ENCODE measurements at regions not wholly inside any gene's neighbourhood (a gene's known extent, or its start where the extent isn't known, plus 50 kb on each side); places are given as distances from the start of the nearest gene placed in this dataset.

DNA sequence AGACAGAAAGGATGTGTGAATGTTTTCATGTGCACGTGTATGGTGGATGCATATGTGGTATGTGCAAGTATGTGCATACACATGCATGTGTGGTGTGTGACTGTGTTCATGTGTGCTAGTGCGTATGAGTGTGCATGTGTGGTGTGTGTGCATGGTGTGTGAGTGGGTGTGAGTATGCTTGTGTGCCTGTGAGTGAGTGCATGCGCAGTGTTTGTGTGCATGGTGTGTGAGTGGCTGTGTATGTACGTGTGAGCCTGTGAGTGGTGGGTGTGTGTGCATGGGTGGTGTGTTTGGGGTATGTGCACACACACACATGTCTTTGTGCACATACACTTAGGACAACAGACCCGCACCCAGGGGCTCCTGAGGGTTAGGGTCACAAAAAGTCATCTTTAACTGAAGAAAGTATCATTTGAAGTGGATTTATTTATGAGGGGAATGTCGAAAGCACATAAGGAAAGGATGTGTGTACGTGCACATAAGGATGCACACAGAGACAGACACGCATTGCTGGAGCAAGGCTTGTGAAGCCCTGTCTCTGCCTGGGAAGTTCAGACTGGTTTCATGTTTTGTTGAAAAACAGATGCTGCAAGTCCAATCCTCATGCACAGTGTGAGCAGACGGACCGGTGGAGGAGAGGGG is 237.0 kb downstream of the SYK start:
- H3K27ac ChIP-seq: no peak overlapping the region
- DNase-seq (ENCODE audit: low read depth, low spot score): no peak

DNA sequence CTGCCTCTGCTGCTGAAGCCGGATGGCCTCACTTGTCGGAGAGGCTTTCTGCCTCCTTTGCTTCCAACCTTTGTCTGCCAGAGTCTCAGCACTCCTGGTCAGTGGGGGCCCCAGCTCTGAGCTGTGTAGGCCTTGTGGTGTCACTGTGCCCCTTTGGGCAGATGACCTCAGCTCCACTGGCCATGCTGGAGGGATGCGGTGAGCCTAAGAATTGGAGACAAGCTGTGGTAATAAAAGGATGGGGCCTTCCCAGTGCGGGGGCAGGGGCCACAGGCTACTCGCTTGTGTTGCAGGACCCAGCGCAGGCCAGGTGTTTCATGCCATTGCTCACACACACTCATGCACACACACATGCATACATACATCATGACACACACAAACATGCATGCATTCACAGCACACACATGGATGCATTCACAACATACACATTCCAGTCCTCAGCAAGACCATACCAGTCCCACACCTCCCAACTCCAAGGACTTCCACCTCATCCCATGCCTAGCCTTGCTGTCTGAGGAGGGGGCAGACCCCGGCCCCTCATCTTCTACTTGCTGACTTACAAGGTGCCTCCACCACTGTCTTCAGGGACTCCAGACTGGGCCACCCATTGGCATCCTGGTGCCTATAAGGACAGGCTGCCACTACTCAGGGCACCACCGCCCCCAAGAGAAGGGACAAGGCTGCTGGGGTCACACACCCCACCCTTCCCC is 237.7 kb downstream of the SYK start:
- no peak for DNase-seq (ENCODE audit: low read depth, low spot score)
- no peak overlapping the region for H3K27ac ChIP-seq

DNA sequence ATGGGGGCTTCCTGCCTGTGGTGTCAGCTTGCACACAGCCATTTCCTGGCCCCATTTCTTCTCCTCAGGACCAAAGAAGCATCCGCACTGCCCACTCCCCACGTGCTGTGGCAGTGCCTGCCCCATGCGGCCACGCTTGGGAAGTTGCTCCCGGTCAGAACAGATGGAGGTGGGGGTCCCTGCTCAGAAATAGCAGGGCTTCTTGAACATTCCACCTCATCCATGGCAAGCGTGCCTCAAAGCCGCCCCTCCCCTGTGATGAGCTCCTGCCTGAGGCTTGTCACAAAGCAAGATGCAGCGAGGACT is 238.2 kb downstream of the SYK start:
- DNase-seq (ENCODE audit: low read depth, low spot score): no peak
- no peak overlapping the region for H3K27ac ChIP-seq

DNA sequence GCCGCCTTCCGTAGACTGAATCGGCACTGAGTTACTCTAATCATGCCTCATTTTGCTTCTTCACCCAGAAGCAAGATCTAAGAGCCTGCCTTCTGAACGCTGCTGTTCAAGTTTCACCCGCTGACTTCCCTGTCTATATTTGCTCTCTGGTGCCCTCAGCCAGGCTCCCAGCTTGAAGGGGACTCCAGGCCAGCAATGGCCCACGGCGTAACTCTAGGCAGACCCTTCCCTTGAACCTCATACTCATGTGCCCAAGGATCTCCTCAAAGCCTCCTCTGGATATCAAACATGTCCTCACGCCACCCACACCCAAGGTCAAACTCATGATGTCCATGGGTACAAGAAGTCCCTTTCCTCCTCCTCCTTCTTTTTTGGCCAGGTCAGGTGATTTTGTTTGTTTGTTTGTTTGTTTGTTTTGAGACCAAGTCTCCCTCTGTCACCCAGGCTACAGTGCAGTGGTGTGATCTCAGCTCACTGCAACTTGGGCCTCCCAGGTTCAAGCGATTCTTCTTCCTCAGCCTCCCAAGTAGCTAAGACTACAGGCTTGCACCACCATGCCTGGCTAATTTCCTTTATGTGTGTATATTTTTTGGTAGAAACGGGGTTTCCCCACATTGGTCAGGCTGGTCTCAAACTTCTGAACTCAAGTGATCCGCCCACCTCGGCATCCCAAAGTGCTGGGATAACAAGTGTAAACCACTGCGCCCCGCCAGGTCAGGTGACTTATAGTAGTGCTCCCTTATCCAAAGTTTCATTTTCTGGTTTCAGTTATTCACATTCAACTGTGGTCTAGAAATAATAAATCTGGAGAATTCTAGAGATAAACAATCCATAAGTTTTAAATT is 239.0 kb downstream of the SYK start:
- no peak for DNase-seq (ENCODE audit: low read depth, low spot score)
- no peak overlapping the region for H3K27ac ChIP-seq

DNA sequence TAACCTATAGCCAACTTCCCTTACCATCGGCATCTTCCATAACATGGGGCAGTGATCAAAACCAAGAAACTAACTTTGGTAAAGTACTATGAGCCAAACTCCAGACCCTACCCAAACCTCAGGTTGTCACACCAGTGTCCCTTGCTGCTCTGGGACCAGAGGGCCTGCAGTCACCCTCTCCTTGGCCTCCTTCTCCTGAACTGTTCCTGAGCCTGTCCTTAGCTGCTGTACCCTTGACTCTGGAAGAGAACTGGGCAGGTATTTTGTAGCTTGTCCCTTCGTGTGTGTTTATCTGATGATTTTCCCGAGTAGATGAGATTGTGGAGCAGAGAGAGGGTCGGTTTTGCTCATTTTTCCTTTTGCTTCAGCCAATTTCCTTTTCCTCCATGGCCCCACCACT is 240.4 kb downstream of the SYK start:
- no peak overlapping the region for H3K27ac ChIP-seq

DNA sequence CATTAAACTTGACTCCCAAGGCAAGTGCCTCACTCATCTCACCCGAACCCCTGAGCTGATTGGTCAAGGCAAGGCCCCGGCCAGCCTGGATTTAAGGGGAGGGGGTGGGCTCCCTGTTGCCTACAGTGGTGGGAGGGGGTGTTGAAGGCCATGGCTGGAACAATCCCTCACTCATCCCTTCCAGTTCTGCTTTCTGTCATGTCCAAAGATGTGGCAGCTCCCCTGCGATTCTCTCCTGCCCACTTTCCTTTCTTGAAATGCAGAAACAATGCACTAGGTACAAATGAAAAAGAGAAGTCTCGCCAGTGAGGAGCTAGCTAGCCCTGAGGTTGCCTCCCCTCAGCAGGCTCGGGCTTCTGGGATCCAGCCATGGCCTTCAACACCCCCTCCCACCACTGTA is 240.9 kb downstream of the SYK start:
- no peak overlapping the region for H3K27ac ChIP-seq
- no peak for DNase-seq (ENCODE audit: low read depth, low spot score)

More for the DNA sequence above, 240.4 kb downstream of the SYK start:
- no peak for DNase-seq (ENCODE audit: low read depth, low spot score)

DNA sequence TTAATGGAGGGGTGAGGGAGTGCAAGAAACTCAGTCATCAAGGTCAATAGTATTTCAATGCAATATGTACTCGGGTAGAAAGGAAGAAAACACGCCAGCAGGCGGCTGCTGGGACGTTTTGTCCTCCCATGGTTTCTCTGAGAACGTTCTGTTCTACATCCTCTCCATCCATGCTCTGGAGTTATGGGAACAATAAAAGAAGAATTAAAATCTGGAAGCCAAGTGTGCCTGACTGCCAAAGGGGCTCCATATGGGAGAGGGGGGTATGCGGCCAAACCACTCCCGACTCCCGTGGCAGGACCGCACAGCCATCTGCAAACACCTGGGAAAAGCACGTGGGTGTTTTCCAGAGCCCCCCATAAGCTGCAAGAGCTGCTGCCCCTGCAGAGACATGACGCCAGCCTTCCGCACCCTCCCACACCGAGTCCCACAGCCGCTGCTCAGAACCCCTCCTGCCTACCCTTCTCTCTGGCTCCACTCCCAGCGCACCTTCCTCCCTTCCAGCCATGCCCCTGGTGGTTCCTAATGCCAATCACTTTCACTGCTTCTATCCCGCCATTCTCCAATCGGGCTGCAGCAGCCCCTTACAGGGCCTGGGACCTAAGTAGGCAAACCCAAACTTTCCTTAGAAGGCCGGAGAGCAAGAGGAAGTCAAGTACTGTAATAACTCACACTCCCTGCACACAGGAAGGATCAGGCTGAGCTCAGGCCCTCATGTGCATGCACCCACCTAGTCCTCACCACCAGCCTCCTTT is 241.6 kb downstream of the SYK start:
- no peak for DNase-seq (ENCODE audit: low read depth, low spot score)
- no peak overlapping the region for H3K27ac ChIP-seq

DNA sequence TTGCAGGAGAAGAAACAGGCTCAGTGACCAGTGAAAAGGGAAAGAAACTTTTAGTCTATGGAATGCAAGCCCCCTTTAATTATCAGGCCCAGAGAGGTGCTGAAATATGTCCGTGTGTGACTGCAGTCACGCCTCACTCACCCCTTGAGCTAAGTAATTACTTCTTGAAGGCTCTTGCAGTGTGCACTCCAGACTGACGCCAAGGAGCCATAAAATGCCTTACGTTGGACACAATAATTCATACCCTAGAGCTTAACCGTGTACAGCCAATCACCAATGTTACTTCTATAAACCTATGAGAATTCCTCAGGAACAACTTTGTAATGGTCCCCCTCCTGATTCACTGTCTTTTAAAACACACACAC is 242.2 kb downstream of the SYK start:
- DNase-seq (ENCODE audit: low read depth, low spot score): no peak
- H3K27ac ChIP-seq: no peak overlapping the region

DNA sequence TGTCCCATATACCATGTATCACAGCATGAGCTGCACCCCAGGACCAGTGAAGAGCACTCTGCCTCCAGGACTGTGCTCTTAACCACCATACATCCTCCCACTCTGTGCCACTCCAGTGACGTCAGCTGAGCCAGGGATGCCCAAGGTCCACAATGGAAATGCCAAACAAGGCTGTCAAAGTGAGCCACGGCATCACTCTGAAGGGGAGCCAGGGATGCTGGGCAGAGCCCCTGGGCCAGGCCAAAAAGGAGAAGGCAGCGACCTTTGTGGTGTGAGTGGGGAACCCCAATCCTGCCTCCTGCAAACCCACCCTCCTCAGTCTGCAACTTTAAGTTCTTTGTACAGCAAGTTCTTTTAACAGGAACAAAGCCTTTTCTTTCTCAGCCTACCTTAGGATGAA is 242.7 kb downstream of the SYK start:
- DNase-seq (ENCODE audit: low read depth, low spot score): no peak
- no peak overlapping the region for H3K27ac ChIP-seq

DNA sequence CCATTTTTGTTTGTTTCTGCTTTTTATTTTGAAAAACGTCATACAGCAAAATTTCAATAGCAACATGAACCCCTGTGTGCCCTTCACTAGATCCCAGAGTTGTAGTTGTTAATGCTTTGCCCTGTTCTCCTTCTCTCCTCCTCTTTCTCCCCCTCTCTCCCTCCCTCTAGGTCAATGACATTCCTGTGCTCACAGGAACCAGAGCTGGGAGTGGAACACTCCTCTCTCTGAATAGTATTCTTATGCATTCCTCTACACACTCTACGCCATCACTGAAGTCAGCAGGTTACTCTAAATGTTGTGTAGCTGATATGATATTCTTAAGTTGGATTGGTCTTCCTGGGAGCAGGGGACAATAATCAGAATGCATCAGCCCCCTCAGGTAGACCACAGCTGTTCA is 243.4 kb downstream of the SYK start:
- H3K27ac ChIP-seq: no peak overlapping the region
- DNase-seq (ENCODE audit: low read depth, low spot score): no peak

DNA sequence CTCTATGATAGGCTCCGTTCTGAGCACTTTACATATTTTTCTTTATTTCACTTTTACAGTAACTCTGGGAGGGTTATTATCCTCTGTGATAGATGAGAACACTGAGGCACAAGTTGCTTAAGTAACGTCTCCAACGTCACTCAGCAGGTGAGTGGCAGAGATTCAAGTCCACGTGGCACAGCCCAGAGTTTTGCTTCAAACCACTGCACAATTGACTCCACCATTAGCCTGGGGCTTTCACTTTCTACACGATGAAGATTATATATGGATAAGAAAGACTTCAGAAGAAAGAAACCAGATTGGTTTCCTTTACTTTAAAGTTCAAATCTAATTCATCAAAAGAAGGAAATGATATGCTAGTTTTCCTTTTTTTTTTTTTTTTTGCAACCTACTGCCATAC is 245.9 kb downstream of the SYK start:
- no peak for DNase-seq (ENCODE audit: low read depth, low spot score)
- H3K27ac ChIP-seq: no peak overlapping the region

DNA sequence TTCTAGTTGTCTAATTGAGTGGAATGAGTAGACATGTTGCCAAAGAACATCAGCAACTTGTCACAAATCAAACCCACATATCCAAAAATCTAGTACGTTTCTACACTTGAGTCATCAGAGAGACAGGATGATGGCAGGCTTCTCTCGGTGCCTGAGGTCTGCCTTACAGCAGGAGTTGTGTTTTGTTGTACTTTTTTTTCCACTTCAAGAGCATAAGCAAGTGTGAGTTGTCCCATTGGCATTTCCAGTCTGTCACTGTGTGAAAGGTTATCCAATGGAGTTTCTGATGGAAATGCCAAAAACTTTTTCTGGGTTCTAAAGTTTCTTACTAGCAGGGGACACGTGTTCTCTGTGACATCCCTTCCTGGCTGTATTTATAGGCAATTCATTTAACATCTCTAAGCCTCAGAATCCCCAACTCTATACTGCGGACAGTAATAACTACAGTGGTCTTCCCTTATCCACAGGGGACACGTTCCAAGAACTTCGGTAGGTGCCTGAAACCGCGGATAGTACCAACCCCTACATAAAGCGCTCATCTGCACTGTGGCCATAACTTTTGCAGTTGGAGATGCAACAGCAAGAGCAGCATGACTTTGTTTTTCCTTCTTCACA is 246.5 kb downstream of the SYK start:
- DNase-seq (ENCODE audit: low read depth, low spot score): no peak
- no peak overlapping the region for H3K27ac ChIP-seq

DNA sequence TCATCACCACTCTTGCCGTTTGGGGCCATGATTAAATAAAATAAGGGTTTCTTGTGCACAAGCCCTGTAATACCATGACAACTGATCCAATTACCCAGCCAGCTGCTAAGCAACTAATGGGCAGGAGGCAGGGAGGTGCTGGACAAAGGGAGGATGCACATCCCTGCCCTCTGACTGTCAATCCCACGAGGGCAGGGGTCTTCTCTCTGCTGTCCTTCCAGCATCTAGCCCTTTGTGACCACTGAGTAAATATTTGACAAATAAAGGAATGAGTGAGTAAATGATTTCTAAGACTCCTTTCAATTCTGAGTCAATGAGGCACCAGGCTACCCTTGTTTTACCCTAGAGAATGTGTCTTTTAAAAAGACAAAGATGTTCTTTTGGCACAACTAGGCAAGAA is 247.1 kb downstream of the SYK start:
- no peak overlapping the region for H3K27ac ChIP-seq
- no peak for DNase-seq (ENCODE audit: low read depth, low spot score)

DNA sequence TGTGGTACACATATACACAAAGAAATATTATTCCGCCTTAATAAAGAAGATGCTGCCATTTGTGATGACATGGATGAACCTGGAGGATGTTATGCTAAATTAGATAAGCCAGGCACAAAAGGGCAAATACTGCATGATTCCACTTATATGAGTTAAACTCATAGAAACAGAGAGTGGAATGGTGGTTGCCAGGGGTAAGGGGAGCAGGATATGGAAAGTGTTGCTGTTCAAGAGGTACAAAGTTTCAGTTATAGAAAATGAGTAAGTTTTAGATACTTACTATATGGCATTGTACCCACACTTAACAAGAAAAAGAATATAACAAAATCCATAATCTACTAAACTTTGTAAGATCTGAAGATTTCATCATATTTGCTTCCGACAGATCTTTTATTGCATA is 252.2 kb downstream of the SYK start:
- H3K27ac ChIP-seq: no peak overlapping the region
- no peak for DNase-seq (ENCODE audit: low read depth, low spot score)

DNA sequence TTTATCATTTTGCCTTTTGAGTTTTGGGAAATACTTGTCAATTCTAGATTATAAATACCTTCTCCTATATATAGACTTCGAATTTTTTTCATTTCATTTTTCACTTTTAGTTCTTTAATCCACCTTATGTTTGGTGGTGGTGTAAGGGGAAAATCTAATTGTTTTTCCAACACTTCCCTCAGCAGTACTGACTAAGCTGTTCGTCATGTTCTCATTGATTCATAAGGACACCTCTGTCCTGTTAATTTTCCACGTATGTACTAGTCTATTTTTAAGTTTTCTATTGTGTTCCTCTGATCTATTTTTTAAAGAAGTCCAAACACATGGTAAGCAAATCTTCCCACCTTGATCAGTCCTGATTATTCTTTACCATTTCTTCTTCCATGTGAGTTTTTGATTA is 254.2 kb downstream of the SYK start:
- DNase-seq (ENCODE audit: low read depth, low spot score): no peak
- H3K27ac ChIP-seq: no peak overlapping the region

DNA sequence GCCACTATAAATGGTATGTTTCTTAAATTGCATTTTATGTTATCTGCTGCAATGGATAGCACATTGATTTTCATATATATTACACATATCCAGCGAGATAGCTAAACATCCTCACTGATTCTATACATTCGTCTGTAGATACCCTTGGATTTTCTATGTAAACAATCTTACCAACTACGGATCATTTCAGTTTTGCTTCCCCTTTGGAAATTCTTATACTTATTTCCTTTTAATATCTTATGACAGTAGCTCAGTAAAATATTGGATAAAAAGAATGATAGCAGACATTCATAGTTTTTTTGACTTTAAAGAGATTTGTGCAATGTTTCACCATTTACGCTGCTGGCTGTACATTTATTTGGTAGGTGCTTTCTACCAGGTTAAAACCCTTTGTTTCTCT is 254.9 kb downstream of the SYK start:
- no peak for DNase-seq (ENCODE audit: low read depth, low spot score)
- H3K27ac ChIP-seq: no peak overlapping the region

DNA sequence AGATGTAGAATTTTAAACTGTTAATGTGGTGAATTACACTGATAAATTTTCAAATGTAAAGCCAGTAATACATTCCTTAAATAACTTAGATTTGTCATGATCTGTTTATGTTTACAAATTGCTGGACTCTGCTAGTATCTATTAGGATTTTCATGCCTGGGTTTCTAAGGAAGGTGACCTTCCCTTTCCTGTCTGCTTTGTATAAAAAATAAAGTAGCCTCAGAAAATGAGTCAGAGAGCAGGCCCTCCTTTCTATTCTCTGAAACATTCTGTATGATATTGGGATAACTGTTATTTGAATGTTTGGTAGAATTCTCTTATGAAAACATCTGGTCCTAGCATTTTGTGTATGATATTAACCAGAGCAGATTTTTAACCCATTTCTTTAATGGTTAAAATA is 255.3 kb downstream of the SYK start:
- H3K27ac ChIP-seq: no peak overlapping the region
- no peak for DNase-seq (ENCODE audit: low read depth, low spot score)

DNA sequence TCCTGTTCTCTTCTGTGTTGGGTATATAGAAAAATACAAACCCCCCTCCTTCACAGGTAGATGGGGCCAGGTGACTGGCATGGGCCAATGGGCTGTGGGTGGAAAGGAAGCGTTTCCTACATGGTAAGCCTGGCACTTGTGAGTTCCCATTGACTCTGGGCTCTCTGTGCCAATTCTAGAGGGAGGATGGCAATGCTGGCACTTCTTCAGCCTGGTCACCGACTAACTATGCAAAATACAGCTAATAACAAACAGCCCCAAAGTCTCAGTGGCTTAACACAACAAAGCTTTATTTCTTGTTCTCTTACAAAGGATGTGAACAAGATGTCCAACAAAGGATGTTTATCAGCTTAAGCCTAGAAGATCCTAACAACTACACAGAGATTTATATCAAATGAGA is 258.1 kb downstream of the SYK start:
- peak overlapping the region; percentile 49 for H3K27ac ChIP-seq

DNA sequence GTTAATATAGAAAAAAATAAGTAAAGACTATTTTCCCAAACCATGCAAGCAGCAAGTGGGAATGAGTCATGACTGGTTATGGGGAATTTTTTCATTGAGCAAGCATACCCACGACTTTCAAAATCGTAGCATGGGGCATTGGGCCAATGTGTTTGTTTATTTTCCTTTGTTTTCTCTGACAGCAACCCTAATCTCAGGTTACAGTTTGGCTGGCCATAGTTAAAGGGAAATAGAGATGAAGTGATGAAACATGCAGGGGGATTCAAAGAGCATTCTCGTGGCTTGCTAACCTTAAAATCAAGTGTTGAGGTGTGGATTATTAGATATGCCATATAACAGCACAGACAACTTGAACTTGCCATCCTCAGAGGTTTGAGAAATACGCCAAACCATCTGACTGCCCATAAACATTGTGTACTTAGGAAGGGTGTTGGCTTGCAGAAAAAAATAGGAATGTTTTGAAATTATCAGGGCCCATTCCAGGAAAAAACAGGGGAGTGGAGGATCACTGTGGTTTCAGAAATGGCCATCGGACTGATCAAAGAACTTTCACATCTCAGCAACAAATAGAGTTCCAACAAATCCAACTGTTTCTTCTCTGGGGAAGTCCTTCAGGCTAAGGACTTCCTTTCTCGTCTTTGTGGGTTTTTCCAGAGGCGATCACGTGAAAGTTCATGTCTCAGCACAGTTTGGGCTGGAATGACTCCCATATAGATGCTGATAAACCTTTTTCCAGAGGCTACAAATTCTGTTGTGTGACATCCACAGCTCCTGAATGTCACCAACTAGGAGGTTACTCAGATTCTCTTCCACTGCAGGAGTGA is 259.1 kb downstream of the SYK start:
- H3K27ac ChIP-seq: peak overlapping the region; percentile 49
- peak; percentile 87 for DNase-seq (ENCODE audit: low read depth, low spot score)

More for the DNA sequence above, 258.1 kb downstream of the SYK start:
- no peak for DNase-seq (ENCODE audit: low read depth, low spot score)

DNA sequence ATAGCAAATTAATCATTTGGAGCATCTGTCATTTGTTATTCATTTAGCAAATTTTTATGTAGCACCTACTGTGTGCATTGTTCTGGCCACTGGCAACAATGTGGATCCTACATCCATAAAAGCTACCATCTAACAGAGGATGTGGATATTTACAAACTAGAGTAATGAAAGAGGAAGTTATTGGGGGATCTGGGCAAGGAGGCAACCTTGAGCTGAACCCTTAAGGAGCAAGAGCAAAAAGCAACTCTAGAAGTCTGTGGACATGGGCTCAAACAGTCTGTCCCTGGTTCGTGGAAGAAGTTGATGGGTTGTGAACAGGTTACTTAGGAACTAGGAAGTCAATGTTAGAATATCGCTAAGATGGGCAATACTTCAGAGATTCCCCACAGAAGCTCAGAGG is 259.9 kb downstream of the SYK start:
- peak overlapping the region; percentile 49 for H3K27ac ChIP-seq
- no peak for DNase-seq (ENCODE audit: low read depth, low spot score)
